GM13976 (cell line): ENCODE measurements at regions not wholly inside any gene's neighbourhood (a gene's known extent, or its start where the extent isn't known, plus 50 kb on each side); places are given as distances from the start of the nearest gene placed in this dataset.
"Not testable (repeated sequence)": the region's sequence is repeated elsewhere in the genome, so short reads cannot be mapped to it uniquely, and the experiment has no call there.

Source experiments
- DNase-seq: peaks from one replicate; pipeline ENCODE4 v3.0.0; 2012; ENCODE audit warnings: low spot score
- in situ Hi-C: fragments of 300-500 bp; cut with MboI; formaldehyde crosslinking; loops from one replicate; pipeline ENCODE4 v1.12.0; 2022; ENCODE audit warnings: low sequenced_read_pairs, mixed read lengths, inconsistent platforms; ENCODE audit not compliant: unreplicated experiment
- TF ChIP-seq, protein P1 (sequence below): IDR thresholded peaks from 2 replicates; pipeline ENCODE4 v1.5.1; 2012; ENCODE audit warnings: borderline replicate concordance, mild to moderate bottlenecking; ENCODE audit not compliant: insufficient read depth; ENCODE audit errors: extremely low read depth, missing control alignments, control extremely low read depth

DNA sequence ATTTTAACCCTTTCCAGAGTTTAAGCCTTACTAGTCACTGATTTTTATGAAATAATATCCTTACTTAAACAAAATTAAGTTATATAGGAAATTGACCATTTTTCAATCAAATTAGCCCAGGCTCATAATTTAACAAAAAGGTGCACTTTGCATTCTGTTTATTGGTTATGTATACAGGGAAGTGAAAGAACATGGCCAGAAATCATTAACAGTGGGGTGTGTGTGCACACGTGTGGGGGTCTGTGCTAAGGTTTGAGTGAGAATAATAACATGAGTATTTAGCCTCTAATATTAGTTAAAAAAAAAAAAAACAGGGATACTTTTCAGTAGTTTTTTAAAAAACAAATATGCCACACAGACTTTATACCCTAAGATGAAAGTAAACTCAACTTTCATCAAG lies 510.5 kb upstream of the PFKP start:
- DNase-seq, result no peak
- TF ChIP-seq, protein P1, sequence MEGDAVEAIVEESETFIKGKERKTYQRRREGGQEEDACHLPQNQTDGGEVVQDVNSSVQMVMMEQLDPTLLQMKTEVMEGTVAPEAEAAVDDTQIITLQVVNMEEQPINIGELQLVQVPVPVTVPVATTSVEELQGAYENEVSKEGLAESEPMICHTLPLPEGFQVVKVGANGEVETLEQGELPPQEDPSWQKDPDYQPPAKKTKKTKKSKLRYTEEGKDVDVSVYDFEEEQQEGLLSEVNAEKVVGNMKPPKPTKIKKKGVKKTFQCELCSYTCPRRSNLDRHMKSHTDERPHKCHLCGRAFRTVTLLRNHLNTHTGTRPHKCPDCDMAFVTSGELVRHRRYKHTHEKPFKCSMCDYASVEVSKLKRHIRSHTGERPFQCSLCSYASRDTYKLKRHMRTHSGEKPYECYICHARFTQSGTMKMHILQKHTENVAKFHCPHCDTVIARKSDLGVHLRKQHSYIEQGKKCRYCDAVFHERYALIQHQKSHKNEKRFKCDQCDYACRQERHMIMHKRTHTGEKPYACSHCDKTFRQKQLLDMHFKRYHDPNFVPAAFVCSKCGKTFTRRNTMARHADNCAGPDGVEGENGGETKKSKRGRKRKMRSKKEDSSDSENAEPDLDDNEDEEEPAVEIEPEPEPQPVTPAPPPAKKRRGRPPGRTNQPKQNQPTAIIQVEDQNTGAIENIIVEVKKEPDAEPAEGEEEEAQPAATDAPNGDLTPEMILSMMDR, result no peak
- in situ Hi-C loops, result no loop called here

DNA sequence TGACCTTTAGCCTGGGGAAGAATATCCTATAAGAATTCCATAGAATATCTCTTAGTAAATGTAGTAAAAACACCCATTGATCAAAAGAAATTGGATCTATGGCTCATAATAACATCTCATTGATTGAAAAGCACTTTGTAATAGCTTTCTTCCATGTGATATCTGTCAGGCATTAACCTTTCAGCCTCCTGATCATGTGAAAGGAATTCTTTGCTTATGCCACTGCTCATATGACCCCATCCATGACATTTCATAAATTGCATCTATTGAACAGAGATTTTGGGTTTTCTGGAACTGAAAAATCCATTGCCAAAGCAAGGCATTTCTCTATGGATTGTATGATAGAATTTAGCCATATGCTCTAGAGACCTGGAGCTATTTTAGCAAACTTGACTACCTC lies 519.3 kb upstream of the PFKP start:
- DNase-seq, result no peak
- in situ Hi-C loops, result no loop called here

DNA sequence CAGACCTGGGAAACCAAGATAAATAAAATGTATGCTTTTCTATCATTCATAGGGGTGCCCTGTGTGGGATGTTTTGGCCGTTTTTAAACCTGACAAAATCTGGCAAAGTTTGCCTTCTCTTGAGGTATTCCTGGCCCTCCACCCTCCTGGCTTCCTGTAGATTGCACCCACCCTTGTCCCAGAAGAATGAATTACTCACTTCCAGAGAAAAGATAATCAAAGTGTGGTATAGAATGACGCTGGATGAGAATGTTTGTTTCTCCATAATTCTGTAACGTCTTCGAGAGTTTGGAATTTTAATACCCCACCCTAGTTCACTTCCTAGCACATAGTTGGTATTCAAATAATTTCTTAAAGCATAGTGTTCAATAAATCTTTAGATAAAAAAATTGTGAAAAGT lies 519.7 kb upstream of the PFKP start:
- TF ChIP-seq, protein P1, result no peak
- in situ Hi-C loops, result no loop called here
- no peak for DNase-seq

More for the DNA sequence above, 519.3 kb upstream of the PFKP start:
- TF ChIP-seq, protein P1, result no peak

DNA sequence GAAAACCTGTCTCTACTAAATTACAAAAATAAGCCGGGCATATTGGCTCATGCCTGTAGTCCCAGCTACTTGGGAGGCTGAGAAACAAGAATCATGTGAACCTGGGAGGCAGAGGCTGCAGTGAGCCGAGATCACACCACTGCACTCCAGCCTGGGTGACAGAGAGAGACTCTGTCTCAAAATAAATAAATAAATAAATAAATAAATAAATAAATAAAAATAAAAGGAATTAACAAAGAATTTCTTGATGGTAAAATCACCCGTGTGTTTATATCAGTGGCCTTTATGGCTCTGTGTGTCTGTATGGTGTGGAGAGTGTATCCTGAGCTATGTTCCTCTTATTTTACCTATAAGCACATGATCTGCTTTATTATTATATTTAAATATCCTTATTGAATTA lies 520.5 kb upstream of the PFKP start:
- DNase-seq, in situ Hi-C loops: not testable (repeated sequence)

DNA sequence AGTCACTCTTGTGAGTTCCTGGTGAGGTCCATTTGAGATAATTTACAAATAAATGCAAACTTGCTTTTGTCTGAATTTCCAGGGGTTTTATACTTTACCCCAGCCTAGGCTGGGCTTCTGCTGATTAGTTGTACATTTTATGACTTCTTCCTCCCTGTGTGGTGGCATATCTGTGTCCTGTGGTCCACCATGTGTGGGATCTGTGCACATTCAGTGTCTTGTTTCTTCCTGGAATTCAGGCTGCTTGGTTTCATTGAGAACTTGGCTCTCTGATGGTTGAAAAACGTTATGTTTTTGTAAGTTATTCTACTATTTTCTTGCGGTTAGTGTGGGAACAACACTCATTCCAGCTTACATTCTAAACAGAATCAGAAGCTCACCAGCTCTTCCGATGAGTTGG lies 523.4 kb upstream of the PFKP start:
- TF ChIP-seq, protein P1, result no peak
- in situ Hi-C loops, result no loop called here
- DNase-seq, result no peak

DNA sequence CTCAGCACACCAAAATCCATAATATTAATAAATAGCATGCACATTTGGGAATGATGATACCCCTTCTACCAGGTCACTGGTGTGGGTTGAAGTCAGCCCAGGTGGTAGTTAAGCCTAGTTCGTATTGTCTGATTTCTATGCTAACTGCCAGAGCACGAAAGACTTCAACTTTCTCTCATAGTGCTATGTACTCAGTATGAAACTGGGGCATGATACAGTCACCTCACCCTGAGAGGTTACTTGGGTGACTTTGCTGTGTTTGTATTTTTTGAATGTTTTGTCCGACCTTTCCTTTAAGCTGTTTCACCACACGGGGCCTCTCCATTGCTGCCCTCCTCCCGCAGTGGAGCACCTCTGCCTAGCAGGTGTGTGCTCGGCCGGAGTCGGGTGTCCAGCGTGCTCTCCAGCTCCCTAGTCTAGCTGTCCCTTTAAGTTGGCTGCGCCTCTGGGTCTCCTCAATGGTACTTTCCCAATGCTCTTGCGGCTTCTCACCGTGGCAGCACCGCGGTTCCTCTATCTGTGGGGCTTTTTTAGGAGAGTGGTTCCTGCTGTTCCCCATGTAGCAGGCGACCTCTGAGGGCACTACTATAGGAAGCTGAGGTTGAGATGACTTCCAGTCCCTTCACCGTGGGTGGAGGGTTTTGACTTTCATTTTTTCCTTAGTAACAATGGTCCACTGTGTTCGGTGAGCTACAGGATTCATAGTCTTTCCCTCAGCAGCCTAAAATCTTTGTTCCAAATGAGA lies 524.0 kb upstream of the PFKP start:
- TF ChIP-seq, protein P1, result no peak
- no peak for DNase-seq
- in situ Hi-C loops, result no loop called here

DNA sequence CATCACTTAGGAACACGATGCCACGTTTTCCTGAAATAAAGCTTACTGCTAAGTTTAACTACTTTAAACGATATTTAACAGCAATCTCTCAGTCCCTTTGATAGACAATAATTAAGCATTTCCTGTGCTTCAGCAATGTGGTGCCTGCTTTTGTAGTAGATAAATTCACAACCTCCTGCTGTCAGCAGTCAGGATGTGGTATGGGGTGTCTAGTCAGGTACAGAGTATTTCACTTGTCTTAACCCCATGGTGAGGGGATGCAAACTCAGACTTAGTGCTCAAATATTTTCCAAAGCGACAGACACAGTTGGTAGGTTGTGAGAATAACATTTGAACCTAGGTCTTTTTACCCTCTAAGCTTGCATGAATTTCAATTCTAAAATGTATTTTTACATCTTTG lies 526.2 kb upstream of the PFKP start:
- no peak for DNase-seq
- TF ChIP-seq, protein P1, result no peak
- in situ Hi-C loops, result no loop called here
